ENCODE measurements at regions not wholly inside any gene's neighbourhood (a gene's known extent, or its start where the extent isn't known, plus 50 kb on each side); places are given as distances from the start of the nearest gene placed in this dataset.

- in situ Hi-C loops (cut with HindIII; ENCODE audit: low sequenced_read_pairs) = no loop called here
- no peak for DNase-seq (ENCODE audit: low read depth, low spot score)
- TF ChIP-seq CTCF (IDR thresholded peaks at IDR 0.05; ENCODE audit: low read depth, low read length) = no peak
- H3K4me3 ChIP-seq (ENCODE audit: low read depth, low read length) = no peak overlapping the region
Observed at GRCh38 chr2:172294983-172295382, 132.4 kb upstream of the ITGA6 start.

GRCh38 chr2:172295677-172296076 lies 131.7 kb upstream of the ITGA6 start:
- H3K4me3 ChIP-seq (ENCODE audit: low read depth, low read length) = no peak overlapping the region
- TF ChIP-seq CTCF (IDR thresholded peaks at IDR 0.05; ENCODE audit: low read depth, low read length) = no peak
- in situ Hi-C loops (cut with HindIII; ENCODE audit: low sequenced_read_pairs) = no loop called here
- no peak for DNase-seq (ENCODE audit: low read depth, low spot score)

GRCh38 chr2:172296267-172297046 lies 130.9 kb upstream of the ITGA6 start:
- H3K4me3 ChIP-seq (ENCODE audit: low read depth, low read length) = no peak overlapping the region
- in situ Hi-C loops (cut with HindIII; ENCODE audit: low sequenced_read_pairs) = no loop called here
- TF ChIP-seq CTCF (IDR thresholded peaks at IDR 0.05; ENCODE audit: low read depth, low read length) = no peak
- no peak for DNase-seq (ENCODE audit: low read depth, low spot score)

- no peak for DNase-seq (ENCODE audit: low read depth, low spot score)
- in situ Hi-C loops (cut with HindIII; ENCODE audit: low sequenced_read_pairs) = no loop called here
- no peak for TF ChIP-seq CTCF (IDR thresholded peaks at IDR 0.05; ENCODE audit: low read depth, low read length)
- H3K4me3 ChIP-seq (ENCODE audit: low read depth, low read length) = no peak overlapping the region
Observed at GRCh38 chr2:172297531-172297930, 129.9 kb upstream of the ITGA6 start.

GRCh38 chr2:172297950-172298349 lies 129.4 kb upstream of the ITGA6 start:
- DNase-seq (ENCODE audit: low read depth, low spot score) = no peak
- in situ Hi-C loops (cut with HindIII; ENCODE audit: low sequenced_read_pairs) = no loop called here
- no peak overlapping the region for H3K4me3 ChIP-seq (ENCODE audit: low read depth, low read length)
- no peak for TF ChIP-seq CTCF (IDR thresholded peaks at IDR 0.05; ENCODE audit: low read depth, low read length)

- H3K4me3 ChIP-seq (ENCODE audit: low read depth, low read length) = no peak overlapping the region
- in situ Hi-C loops (cut with HindIII; ENCODE audit: low sequenced_read_pairs) = no loop called here
- no peak for TF ChIP-seq CTCF (IDR thresholded peaks at IDR 0.05; ENCODE audit: low read depth, low read length)
- no peak for DNase-seq (ENCODE audit: low read depth, low spot score)
Observed at GRCh38 chr2:172299741-172300140, 127.6 kb upstream of the ITGA6 start.
